GM23338 (cell line): ENCODE measurements at regions not wholly inside any gene's neighbourhood (a gene's known extent, or its start where the extent isn't known, plus 50 kb on each side); places are given as distances from the start of the nearest gene placed in this dataset.

Experiments used
- ATAC-seq: fragments of 200-7000 bp; cut with Tn5 transposase; 3 replicates; pipeline ENCODE4 v1.9.1; 2020
- DNase-seq: peaks from one replicate; pipeline ENCODE4 v3.0.0-alpha.2; 2015; ENCODE audit warnings: low spot score
- H2AFZ ChIP-seq: fragments of 200-600 bp; sonication (generic); 2 replicates; pipeline ENCODE4 v1.8.0; 2016; ENCODE audit warnings: antibody characterized with exemption, mild to moderate bottlenecking, moderate library complexity
- H3F3A ChIP-seq: fragments of 200-600 bp; sonication (generic); replicated peaks from 2 replicates; pipeline ENCODE4 v1.8.0; 2017; ENCODE audit warnings: antibody characterized with exemption, mixed run types, low read depth
- H3K27ac ChIP-seq: fragments of 200-600 bp; sonication (generic); 2 replicates; pipeline ENCODE4 v1.6.1; 2016; ENCODE audit warnings: low read depth
- H3K27me3 ChIP-seq: fragments of 200-600 bp; sonication (generic); 2 replicates; pipeline ENCODE4 v1.8.0; 2016; ENCODE audit warnings: mild to moderate bottlenecking, mixed run types, moderate library complexity; ENCODE audit not compliant: insufficient read depth
- H3K36me3 ChIP-seq: fragments of 200-600 bp; sonication (generic); 2 replicates; pipeline ENCODE4 v1.8.0; 2016; ENCODE audit warnings: mild to moderate bottlenecking; ENCODE audit not compliant: insufficient read depth
- H3K4me1 ChIP-seq: fragments of 200-600 bp; sonication (generic); 2 replicates; pipeline ENCODE4 v1.8.0; 2016; ENCODE audit warnings: mild to moderate bottlenecking, moderate library complexity; ENCODE audit not compliant: insufficient read depth
- H3K4me2 ChIP-seq: fragments of 200-600 bp; sonication (generic); 2 replicates; pipeline ENCODE4 v1.7.1; 2017; ENCODE audit warnings: mixed run types
- H3K4me3 ChIP-seq: fragments of 200-600 bp; sonication (generic); 2 replicates; pipeline ENCODE4 v1.6.1; 2016; ENCODE audit warnings: mixed run types
- H3K79me2 ChIP-seq: fragments of 200-600 bp; sonication (generic); replicated peaks from 2 replicates; pipeline ENCODE4 v1.8.0; 2017; ENCODE audit warnings: mild to moderate bottlenecking; ENCODE audit not compliant: insufficient read depth
- H3K9me2 ChIP-seq: fragments of 200-600 bp; sonication (generic); 2 replicates; pipeline ENCODE4 v1.8.0; 2017; ENCODE audit not compliant: insufficient read depth
- H4K20me1 ChIP-seq: fragments of 200-600 bp; sonication (generic); replicated peaks from 2 replicates; pipeline ENCODE4 v1.8.0; 2017; ENCODE audit warnings: mild to moderate bottlenecking; ENCODE audit not compliant: insufficient read depth
- H3K27ac Mint-ChIP-seq: 2 replicates; pipeline ENCODE4 v1.8.0; 2020; ENCODE audit warnings: inconsistent platforms, mild to moderate bottlenecking, moderate library complexity, mixed read lengths
- H3K27me3 Mint-ChIP-seq: 3 replicates; pipeline ENCODE4 v1.8.0; 2022; ENCODE audit warnings: low read depth, mild to moderate bottlenecking, moderate library complexity, mixed read lengths, inconsistent platforms; ENCODE audit not compliant: insufficient read depth, poor library complexity
- H3K36me3 Mint-ChIP-seq: 3 replicates; pipeline ENCODE4 v1.8.0; 2021; ENCODE audit warnings: low read depth, mild to moderate bottlenecking, inconsistent platforms, moderate library complexity, mixed read lengths
- H3K4me1 Mint-ChIP-seq: 3 replicates; pipeline ENCODE4 v1.8.0; 2020; ENCODE audit warnings: mild to moderate bottlenecking, inconsistent platforms, mixed read lengths
- H3K4me3 Mint-ChIP-seq: 3 replicates; pipeline ENCODE4 v1.8.0; 2021; ENCODE audit warnings: moderate library complexity, mild to moderate bottlenecking, inconsistent platforms, mixed read lengths
- H3K9me3 Mint-ChIP-seq: 3 replicates; pipeline ENCODE4 v1.8.0; 2020; ENCODE audit warnings: moderate library complexity, mild to moderate bottlenecking, inconsistent platforms, mixed read lengths
- CTCF ChIP-seq, 2 experiments: fragments of 200-600 bp in 1 of 2; sonication (generic) in 1 of 2; conservative IDR thresholded peaks; 2 replicates each; pipeline versions ENCODE4 v1.5.1 to v1.6.1; 2016 to 2017; ENCODE audit warnings: antibody characterized with exemption in 2 of 2, low read depth in 2 of 2, mild to moderate bottlenecking in 2 of 2, moderate library complexity in 1 of 2
- ETS1 ChIP-seq: IDR thresholded peaks from 2 replicates; pipeline ENCODE4 v1.6.1; 2016; ENCODE audit warnings: antibody characterized with exemption
- EZH2 ChIP-seq: fragments of 200-600 bp; sonication (generic); IDR thresholded peaks from one replicate; pipeline ENCODE4 v1.8.0; 2017; ENCODE audit warnings: antibody characterized with exemption, mild to moderate bottlenecking, low read depth; ENCODE audit not compliant: unreplicated experiment
- JUNB ChIP-seq: IDR thresholded peaks from one replicate; pipeline ENCODE4 v1.6.1; 2016; ENCODE audit warnings: antibody characterized with exemption; ENCODE audit not compliant: unreplicated experiment
- NANOG ChIP-seq: IDR thresholded peaks from 2 replicates; pipeline ENCODE4 v1.6.1; 2016; ENCODE audit warnings: antibody characterized with exemption, borderline replicate concordance
- POLR2AphosphoS5 ChIP-seq: IDR thresholded peaks from 2 replicates; pipeline ENCODE4 v1.6.1; 2016; ENCODE audit warnings: antibody characterized with exemption, low read depth
- STAT1 ChIP-seq: IDR thresholded peaks from one replicate; pipeline ENCODE4 v1.6.1; 2016; ENCODE audit warnings: antibody characterized with exemption; ENCODE audit not compliant: unreplicated experiment
- ZNF114 ChIP-seq: fragments of 250-450 bp; sonication (Bioruptor Pico); IDR thresholded peaks from 2 replicates; pipeline ENCODE4 v1.5.0; 2020; ENCODE audit warnings: mild to moderate bottlenecking, moderate library complexity
- ZNF331 ChIP-seq: fragments of 250-450 bp; sonication (Bioruptor Pico); IDR thresholded peaks from 2 replicates; pipeline ENCODE4 v1.5.0; 2020; ENCODE audit warnings: low read depth, mild to moderate bottlenecking, moderate library complexity
- ZNF462 ChIP-seq: fragments of 250-450 bp; sonication (Bioruptor Pico); IDR thresholded peaks from 2 replicates; pipeline ENCODE4 v1.5.0; 2020; ENCODE audit warnings: mild to moderate bottlenecking, moderate library complexity

- Histone ChIP-seq H2AFZ (no peak overlapping the region), H3K4me2 (no peak overlapping the region), H3K36me3 (no peaks in the 10 kb centered on the region), H4K20me1 (no peaks in the 10 kb centered on the region), H3K27me3 (no peaks in the 10 kb centered on the region), H3F3A (no peaks in the 10 kb centered on the region), H3K9me2 (no peaks in the 10 kb centered on the region), H3K4me3 (no peak overlapping the region), H3K27ac (no peak overlapping the region), H3K79me2 (no peaks in the 10 kb centered on the region), H3K4me1 (no peaks in the 10 kb centered on the region)
- Mint-ChIP-seq H3K27me3 (peaks cover 1% of the 10 kb centered on the region), H3K9me3 (peaks cover 6% of the 10 kb centered on the region; the same call in 2 of the 3 replicates), H3K27ac (no peak overlapping the region), H3K4me1 (peaks cover 3% of the 10 kb centered on the region; the same call in 1 of the 3 replicates), H3K36me3 (0 out of 3 replicates have a peak, but pooled peaks cover under 1% of the 10 kb centered on the region), H3K4me3 (no peak overlapping the region)
- ATAC-seq (peak; percentile 90), DNase-seq (peak; percentile 47)
- TF ChIP-seq EZH2 (no peak), CTCF (conservative IDR thresholded peaks at IDR 0.05; ENCODE audit: low read depth in 2 of 2) (peak; percentile 37 to 47), POLR2AphosphoS5 (no peak)
Observed at GRCh38 chr1:30353637-30354036, 369.7 kb downstream of the MATN1 start.

GRCh38 chr1:30348147-30348546 lies 375.2 kb downstream of the MATN1 start:
- no peak for ATAC-seq
- Histone ChIP-seq H3K79me2 (no peaks in the 10 kb centered on the region), H3K27me3 (no peaks in the 10 kb centered on the region), H3K27ac (no peak overlapping the region), H2AFZ (no peak overlapping the region), H3K4me1 (0 out of 2 replicates have a peak, but pooled peaks cover 8% of the 10 kb centered on the region), H3F3A (no peaks in the 10 kb centered on the region), H4K20me1 (no peaks in the 10 kb centered on the region), H3K36me3 (no peaks in the 10 kb centered on the region), H3K4me2 (no peak overlapping the region), H3K4me3 (no peak overlapping the region), H3K9me2 (no peaks in the 10 kb centered on the region)
- Mint-ChIP-seq H3K4me3 (no peak overlapping the region), H3K9me3 (peaks cover 12% of the 10 kb centered on the region), H3K4me1 (peaks cover 2% of the 10 kb centered on the region; the same call in 1 of the 3 replicates), H3K36me3 (peaks cover 3% of the 10 kb centered on the region; the same call in 1 of the 3 replicates), H3K27ac (no peak overlapping the region), H3K27me3 (no peaks in the 10 kb centered on the region)
- DNase-seq: no peak
- no peak for TF ChIP-seq POLR2AphosphoS5
- TF ChIP-seq CTCF (conservative IDR thresholded peaks at IDR 0.05; ENCODE audit: low read depth in 2 of 2): no peak
- TF ChIP-seq ZNF114 (CRISPR knock-in tag): no peak
- no peak for TF ChIP-seq ETS1
- no peak for TF ChIP-seq NANOG
- TF ChIP-seq ZNF331 (CRISPR knock-in tag): no peak
- TF ChIP-seq STAT1: no peak
- TF ChIP-seq JUNB: no peak
- no peak for TF ChIP-seq ZNF462
